ENCODE measurements at regions not wholly inside any gene's neighbourhood (a gene's known extent, or its start where the extent isn't known, plus 50 kb on each side); places are given as distances from the start of the nearest gene placed in this dataset.

DNA sequence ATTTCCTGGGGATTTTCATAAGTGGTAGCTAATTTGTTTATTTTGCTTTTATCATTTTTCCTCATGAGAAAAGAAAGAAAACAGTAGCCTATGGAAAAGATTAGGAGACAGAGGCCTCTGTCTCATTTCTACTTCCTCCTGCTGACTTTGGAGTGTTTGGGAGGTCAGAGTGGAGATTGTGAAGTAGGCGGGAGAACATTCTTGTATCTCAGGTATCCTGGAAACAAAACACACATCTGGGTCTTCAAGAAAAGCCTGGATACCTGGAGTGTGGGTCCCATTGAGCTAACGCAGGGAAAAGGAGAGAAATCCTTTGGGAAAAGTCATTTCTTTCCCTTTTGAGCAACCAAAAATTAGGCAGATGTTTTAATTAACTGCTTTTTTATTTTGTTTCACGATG, 161.5 kb upstream of the DMAC1 start:
- Histone ChIP-seq H3K36me3 (ENCODE audit: control insufficient read depth in 2 of 2, extremely low read depth in 1 of 2, insufficient read depth in 2 of 2, low read length in 2 of 2) (no peaks in the 10 kb centered on the region), H4K20me1 (replicated peaks; ENCODE audit: control insufficient read depth, extremely low read depth, insufficient read depth, low read length) (no peaks in the 10 kb centered on the region), H3K9me1 (replicated peaks; ENCODE audit: control insufficient read depth, extremely low read depth, insufficient read depth, low read length) (no peaks in the 10 kb centered on the region), H3K4me1 (ENCODE audit: control insufficient read depth, extremely low read depth, insufficient read depth, low read length) (no peaks in the 10 kb centered on the region), H3K9ac (replicated peaks; ENCODE audit: extremely low read depth, insufficient read depth, low read length) (no peak overlapping the region), H2AFZ (ENCODE audit: low read depth, low read length) (no peak overlapping the region), H3K79me2 (ENCODE audit: control insufficient read depth, insufficient read depth, low read length) (no peaks in the 10 kb centered on the region), H3K9me3 (replicated peaks; ENCODE audit: control insufficient read depth, insufficient read depth, low read length) (no peaks in the 10 kb centered on the region), H3K4me2 (ENCODE audit: insufficient read depth, low read length) (no peak overlapping the region), H3K27me3 (ENCODE audit: control insufficient read depth in 2 of 2, insufficient read depth in 2 of 2, low read length in 2 of 2) (no peaks in the 10 kb centered on the region), H3K4me3 (replicated peaks in 1 of 3; ENCODE audit: insufficient read depth in 1 of 3, low read depth in 1 of 3, low read length in 3 of 3) (no peak overlapping the region), H3K27ac (ENCODE audit: insufficient read depth, low read depth, low read length) (no peak overlapping the region)
- no peak for FAIRE-seq
- intact Hi-C loops (cut with micrococcal nuclease) (no loop called here), dilution Hi-C loops (cut with MboI; ENCODE audit: extremely low pct_ligation_motif_present, low sequenced_read_pairs) (no loop called here)
- no TSS peak for BruUV-seq (replicated peaks)
- no peak for TF ChIP-seq POLR2AphosphoS5 (IDR thresholded peaks at IDR 0.05; ENCODE audit: insufficient read depth, low read depth, low read length)
- no peak for TF ChIP-seq GATA2 (IDR thresholded peaks at IDR 0.05; ENCODE audit: insufficient read depth, insufficient read length, low read depth, low read length)
- POLR2A ChIA-PET: no interaction called here
- no peak for DNase-seq (ENCODE audit: low read depth, low spot score)
- CTCF ChIA-PET: no interaction called here

DNA sequence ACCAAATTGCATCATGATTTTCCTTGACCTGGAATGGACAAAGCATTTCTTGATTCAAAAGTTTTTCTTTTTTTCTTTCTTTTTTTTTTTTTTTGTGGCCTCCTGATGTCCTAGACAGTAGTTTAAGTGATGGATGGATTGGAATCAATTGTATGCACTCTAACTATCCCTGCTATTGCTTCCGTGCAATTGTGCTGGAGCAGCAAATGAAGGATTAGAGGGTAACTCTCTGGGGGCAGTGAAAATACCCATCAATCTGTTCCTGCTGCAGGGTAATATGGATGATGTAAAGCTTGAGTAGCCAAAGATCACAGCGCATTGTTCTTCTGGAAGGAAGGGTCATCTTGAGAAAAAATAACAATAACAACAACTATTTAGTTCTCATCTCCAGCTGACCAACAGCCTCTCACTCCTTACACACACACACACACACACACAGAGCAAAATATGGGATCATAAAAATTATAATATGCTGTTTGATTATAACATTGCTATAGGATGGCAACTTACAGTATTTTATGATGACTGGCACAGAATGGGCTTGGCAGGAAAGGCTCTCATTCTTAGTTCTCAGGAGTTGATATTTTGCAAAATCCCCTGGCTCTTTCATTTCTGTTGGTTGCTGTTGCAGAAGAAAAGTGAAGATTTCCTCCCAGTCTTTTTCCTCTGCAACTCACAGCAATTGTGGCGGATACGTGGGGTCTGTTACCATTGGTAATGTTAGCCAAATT, 160.9 kb upstream of the DMAC1 start:
- CTCF ChIA-PET: no interaction called here

More for the DNA sequence above, 160.9 kb upstream of the DMAC1 start:
- Histone ChIP-seq H3K9ac (replicated peaks; ENCODE audit: extremely low read depth, insufficient read depth, low read length) (no peak overlapping the region), H3K27ac (ENCODE audit: insufficient read depth, low read depth, low read length) (no peak overlapping the region), H3K79me2 (ENCODE audit: control insufficient read depth, insufficient read depth, low read length) (no peaks in the 10 kb centered on the region), H3K9me1 (replicated peaks; ENCODE audit: control insufficient read depth, extremely low read depth, insufficient read depth, low read length) (no peaks in the 10 kb centered on the region), H3K4me3 (replicated peaks in 1 of 3; ENCODE audit: insufficient read depth in 1 of 3, low read depth in 1 of 3, low read length in 3 of 3) (no peak overlapping the region), H3K36me3 (ENCODE audit: control insufficient read depth in 2 of 2, extremely low read depth in 1 of 2, insufficient read depth in 2 of 2, low read length in 2 of 2) (no peaks in the 10 kb centered on the region), H3K9me3 (replicated peaks; ENCODE audit: control insufficient read depth, insufficient read depth, low read length) (no peaks in the 10 kb centered on the region), H3K4me1 (ENCODE audit: control insufficient read depth, extremely low read depth, insufficient read depth, low read length) (no peaks in the 10 kb centered on the region), H4K20me1 (replicated peaks; ENCODE audit: control insufficient read depth, extremely low read depth, insufficient read depth, low read length) (no peaks in the 10 kb centered on the region), H3K27me3 (ENCODE audit: control insufficient read depth in 2 of 2, insufficient read depth in 2 of 2, low read length in 2 of 2) (no peaks in the 10 kb centered on the region), H3K4me2 (ENCODE audit: insufficient read depth, low read length) (no peak overlapping the region), H2AFZ (ENCODE audit: low read depth, low read length) (no peak overlapping the region)
- BruUV-seq (replicated peaks): no TSS peak
- FAIRE-seq (no peak), DNase-seq (ENCODE audit: low read depth, low spot score) (no peak)
- POLR2A ChIA-PET: no interaction called here
- TF ChIP-seq MYC (IDR thresholded peaks at IDR 0.05; ENCODE audit: low read depth, low read length) (no peak), JUN (IDR thresholded peaks at IDR 0.05; ENCODE audit: borderline replicate concordance, insufficient read depth, insufficient read length, low read depth) (no peak), POLR2AphosphoS5 (IDR thresholded peaks at IDR 0.05; ENCODE audit: insufficient read depth, low read depth, low read length) (no peak), FOS (IDR thresholded peaks at IDR 0.05; ENCODE audit: borderline replicate concordance, insufficient read depth, low read length) (no peak), POLR2A (IDR thresholded peaks at IDR 0.05; ENCODE audit: low read depth, low read length) (no peak), EZH2 (IDR thresholded peaks at IDR 0.05; ENCODE audit: borderline replicate concordance, low read depth, low read length, severe bottlenecking) (no peak)
- TF ChIP-seq, protein P1, sequence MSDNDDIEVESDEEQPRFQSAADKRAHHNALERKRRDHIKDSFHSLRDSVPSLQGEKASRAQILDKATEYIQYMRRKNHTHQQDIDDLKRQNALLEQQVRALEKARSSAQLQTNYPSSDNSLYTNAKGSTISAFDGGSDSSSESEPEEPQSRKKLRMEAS (IDR thresholded peaks at IDR 0.05; ENCODE audit: insufficient read depth, insufficient read length): no peak
- TF ChIP-seq, protein P2, sequence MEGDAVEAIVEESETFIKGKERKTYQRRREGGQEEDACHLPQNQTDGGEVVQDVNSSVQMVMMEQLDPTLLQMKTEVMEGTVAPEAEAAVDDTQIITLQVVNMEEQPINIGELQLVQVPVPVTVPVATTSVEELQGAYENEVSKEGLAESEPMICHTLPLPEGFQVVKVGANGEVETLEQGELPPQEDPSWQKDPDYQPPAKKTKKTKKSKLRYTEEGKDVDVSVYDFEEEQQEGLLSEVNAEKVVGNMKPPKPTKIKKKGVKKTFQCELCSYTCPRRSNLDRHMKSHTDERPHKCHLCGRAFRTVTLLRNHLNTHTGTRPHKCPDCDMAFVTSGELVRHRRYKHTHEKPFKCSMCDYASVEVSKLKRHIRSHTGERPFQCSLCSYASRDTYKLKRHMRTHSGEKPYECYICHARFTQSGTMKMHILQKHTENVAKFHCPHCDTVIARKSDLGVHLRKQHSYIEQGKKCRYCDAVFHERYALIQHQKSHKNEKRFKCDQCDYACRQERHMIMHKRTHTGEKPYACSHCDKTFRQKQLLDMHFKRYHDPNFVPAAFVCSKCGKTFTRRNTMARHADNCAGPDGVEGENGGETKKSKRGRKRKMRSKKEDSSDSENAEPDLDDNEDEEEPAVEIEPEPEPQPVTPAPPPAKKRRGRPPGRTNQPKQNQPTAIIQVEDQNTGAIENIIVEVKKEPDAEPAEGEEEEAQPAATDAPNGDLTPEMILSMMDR (IDR thresholded peaks at IDR 0.05; ENCODE audit: extremely low read depth in 1 of 2, insufficient read depth in 1 of 2, low read depth in 1 of 2, low read length in 2 of 2): no peak
- intact Hi-C loops (cut with micrococcal nuclease) (no loop called here), dilution Hi-C loops (cut with MboI; ENCODE audit: extremely low pct_ligation_motif_present, low sequenced_read_pairs) (no loop called here)

Measured in endothelial cell of umbilical vein (primary cell).